HG03097 (cell line): ENCODE measurements at regions not wholly inside any gene's neighbourhood (a gene's known extent, or its start where the extent isn't known, plus 50 kb on each side); places are given as distances from the start of the nearest gene placed in this dataset.

ENCODE experiments used
- ATAC-seq: cut with Tn5 transposase; IDR thresholded peaks from one replicate; pipeline ENCODE4 v1.9.1; 2021; ENCODE audit not compliant: unreplicated experiment, low FRiP score

GRCh38 chr6:22078288-22078687, 218.5 kb downstream of the PRL start:
- no peak for ATAC-seq

DNA sequence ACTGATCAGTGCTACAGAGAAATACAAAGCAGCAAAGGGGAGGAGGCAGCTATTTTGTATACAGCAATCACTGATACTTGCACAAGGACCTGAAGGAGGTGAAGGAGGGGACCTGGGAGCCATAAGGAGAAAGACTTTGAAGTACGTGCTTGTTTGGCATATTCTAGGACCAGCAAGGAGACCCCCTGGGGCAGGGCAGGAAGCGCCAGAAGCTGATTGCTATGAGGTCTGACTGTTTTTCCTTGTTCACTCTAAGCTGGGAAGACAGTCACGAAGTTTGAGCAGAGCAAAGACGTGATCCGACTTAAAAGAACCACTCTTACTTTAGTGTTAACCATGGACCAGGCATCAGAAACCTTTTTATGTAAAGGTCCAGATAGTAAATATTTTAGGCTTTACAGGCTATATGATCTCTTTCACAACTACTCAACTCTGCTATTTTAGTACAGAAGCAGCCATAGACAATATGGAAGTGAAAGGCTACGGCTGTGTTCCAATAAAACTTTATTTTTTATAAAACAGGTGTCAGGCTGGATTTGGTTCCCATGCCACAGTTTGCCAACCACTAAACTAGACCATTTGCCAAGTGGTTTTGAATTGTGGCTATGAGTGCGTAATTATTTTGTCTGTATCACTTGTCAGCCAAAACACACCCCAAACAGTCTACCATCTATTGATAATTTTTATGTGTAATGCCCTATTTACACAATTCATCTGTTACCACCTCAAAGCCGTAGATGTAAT, 217.9 kb downstream of the PRL start:
- no peak for ATAC-seq

DNA sequence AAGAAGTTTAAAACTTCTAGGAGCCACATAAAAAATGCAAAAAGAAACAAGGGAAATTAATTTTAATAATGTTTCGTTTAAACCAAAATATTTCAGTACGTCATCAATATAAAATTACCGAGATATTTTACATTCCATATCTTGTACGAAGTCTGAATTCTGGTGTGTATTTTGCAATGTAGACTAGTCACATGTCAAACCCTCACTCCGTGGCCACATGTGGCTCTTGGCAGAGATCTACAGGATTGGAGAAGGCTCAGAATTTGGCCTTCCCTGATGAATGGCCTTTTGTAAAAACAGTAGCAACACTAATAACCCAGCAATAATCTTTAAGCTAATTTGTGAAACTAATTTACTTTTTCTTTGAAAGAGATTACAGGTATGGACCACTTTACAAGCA, 217.1 kb downstream of the PRL start:
- no peak for ATAC-seq

GRCh38 chr6:22081709-22082108, 215.1 kb downstream of the PRL start:
- no peak for ATAC-seq

GRCh38 chr6:22082218-22082617, 214.6 kb downstream of the PRL start:
- ATAC-seq: no peak

DNA sequence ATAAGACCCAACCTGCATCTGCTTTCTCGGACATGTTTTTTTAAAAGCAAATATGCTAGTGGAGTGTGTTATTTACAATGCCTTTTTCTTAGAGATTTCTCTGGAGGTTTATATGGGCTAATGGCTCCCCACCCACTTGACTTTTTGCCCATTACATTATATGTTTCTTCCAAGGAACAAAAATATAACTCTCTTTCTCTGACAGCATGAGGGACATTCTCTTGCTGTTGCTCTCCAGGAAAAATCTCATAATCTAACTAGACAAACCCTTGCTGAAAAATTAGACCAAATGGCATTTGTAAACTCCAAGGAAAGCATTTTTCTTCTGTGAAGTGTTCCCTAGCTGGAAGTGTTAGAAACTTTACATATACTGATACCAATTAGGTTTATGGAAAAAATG, 213.7 kb downstream of the PRL start:
- ATAC-seq: no peak

DNA sequence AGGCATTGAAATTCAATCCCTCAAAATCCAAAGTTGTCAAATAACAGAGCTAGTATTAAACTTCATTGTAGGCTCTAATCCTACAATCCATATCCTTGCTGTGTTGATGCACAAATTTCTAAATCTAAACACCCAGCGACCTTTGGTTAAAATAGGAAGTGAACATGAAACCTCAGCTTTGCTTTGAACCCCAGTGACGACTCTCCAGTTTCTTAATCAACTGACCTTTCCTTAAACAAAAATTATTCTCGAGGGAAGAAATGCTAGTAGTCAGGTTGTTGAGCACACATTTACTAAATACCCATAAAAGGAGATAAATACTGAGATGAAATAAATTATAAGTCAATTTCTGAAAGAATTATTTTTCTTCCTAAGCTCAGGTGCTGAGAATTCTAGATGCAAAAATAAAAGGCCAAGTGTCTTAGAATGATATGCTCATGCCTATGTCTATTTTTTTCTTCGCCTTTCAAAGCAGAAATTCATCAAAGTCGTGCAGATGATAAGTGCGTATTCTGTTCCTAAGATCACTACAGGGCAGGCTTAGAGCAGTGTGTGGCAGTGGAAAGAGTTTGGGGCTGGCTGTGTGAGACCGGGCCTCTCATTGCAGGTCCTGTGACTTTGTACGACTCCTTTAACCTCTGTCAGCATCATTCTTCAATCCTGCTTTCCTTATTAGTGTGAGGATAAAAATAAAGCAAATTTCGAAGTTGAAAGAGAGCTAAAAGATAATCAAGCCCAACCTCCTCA, 208.7 kb downstream of the PRL start:
- no peak for ATAC-seq

DNA sequence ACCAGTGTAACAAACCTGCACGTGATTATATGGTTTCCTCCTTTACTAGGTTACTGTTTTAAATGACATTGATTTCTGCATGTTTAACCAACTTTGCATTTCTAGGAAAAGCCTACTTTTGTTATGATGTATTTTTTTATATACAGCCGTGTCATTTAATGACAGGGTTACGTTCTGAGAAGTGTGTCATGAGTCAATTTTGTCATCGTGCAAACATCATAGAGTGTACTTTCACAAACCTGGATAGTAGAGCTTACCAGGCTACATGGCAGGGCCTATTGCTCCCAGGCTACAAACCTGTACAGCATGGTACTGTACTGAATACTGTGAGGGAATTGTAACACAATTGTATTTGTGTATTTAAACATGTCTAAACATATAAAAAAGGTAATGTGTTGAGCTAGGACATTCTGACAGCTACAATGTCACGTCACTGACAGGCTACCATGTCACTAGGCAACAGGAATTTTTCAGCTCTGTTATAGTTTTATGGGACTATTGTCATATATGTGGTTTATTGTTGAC, 205.3 kb downstream of the PRL start:
- no peak for ATAC-seq

DNA sequence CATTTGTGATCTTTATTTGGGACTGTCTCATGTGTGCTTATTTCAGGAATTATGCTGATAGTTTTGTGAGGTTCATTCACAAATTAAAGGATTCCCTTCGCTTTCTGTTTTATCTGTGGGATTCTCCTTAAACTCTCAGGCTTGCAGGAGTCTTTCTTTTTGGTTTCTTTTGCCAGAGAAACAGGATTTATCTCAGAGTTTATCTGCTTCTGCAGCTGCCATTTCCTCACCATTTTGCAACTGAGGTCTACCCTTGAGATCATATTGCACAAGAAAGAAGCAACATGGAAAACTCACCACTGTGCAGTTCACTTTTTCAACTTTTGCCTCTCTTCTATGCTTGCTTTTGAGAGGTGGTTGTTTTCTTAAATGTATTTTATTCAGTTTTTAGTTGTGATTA, 201.0 kb downstream of the PRL start:
- no peak for ATAC-seq

DNA sequence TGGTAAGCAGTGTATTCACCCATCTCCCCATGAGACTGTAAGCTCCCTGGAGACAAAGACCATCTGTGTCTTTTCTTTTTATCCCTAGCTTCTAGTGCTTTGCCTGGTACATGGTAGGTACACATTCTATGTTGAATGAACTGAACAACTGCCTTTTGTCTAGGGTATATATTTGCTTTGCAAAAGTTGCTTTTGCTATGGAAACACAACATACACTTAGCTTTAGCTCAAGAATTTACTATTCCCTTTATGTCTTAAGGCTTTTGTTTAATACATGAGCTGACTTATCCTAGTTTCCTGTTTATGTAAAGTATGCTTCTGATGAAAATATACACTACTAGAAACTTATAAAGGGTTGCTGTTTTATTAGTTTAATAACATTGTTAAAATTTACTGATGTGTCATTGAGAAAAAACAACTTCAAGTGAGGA, 198.2 kb downstream of the PRL start:
- ATAC-seq: no peak

GRCh38 chr6:22099231-22099630, 197.6 kb downstream of the PRL start:
- ATAC-seq: no peak

GRCh38 chr6:22099923-22100322, 196.9 kb downstream of the PRL start:
- ATAC-seq: no peak

DNA sequence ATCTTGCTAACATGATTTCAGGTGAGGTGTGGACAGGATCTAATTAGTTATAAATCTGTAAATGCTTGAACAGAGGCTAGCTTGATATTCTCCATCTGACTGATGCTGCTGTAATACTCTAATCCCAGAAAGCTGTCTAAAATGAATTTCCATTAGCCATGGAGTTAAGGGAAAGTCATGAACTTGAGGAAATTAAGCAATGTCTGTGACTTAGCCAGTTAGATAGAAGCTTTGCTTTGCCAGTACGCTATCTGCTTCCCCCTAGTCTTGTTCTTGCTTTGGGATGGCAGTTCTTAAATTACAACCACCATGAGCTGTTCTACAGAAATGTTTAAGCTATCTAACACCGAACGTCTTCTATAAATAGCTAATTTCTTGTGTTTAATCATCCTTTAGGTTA, 195.7 kb downstream of the PRL start:
- ATAC-seq: no peak

- peak; percentile 89 for ATAC-seq
Observed at GRCh38 chr6:22102671-22103070, 194.2 kb downstream of the PRL start.

DNA sequence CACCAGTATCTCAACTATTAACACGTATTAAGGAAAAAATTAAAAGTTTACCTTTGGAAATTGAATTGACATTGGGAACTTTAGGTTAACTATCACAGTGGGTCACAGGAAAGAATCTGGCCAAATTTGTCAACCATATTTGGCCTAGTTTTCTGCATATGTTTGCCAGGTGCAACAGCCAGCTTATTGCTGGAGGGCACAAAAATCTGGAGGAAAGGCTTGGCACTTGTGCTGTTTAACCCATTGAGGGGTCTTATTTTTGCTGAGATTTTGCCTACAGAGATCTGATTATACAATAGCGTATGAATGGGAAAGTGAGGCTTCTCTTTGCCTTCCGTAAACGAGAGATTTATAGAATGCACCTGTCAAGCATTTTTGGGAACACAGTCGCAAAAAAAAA, 190.4 kb downstream of the PRL start:
- ATAC-seq: no peak

DNA sequence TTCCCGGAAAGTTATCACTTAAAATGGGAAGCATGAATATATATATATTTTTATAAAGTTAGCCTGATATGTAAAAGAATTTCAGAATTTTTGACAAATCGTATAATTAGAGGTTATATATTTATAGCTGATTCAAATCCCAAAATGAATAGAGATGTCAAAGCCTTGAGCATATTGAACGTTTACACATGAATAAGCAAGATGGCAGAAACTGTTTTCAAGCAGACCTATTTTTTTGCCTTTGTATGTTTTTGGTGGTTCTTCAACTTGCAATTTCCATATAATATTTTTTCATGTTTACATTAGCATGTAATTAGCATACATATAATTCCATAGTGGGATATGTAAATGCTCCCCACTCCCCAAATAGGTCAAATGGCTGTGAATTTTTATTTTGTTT, 189.9 kb downstream of the PRL start:
- no peak for ATAC-seq

DNA sequence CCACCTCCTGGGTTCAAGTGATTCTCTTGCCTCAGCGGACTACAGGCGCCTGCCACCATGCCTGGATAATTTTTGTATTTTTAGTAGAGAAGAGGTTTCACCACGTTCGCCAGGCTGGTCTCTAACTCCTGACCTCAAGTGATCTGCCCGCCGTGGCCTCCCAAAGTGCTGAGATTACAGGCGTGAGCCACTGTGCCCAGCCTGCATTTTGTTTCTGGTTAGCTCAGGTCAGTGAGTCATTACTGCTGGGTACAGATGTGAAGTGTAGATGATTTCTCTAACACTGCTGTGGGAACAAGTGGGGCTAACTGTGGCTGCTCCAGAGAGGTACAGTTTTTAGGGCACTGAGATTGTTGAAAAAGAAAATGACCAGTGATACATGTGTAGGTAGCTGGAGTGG, 188.6 kb downstream of the PRL start:
- ATAC-seq: no peak

GRCh38 chr6:22110061-22110460, 186.8 kb downstream of the PRL start:
- no peak for ATAC-seq

- ATAC-seq: no peak
Observed at GRCh38 chr6:22112461-22112860, 184.4 kb downstream of the PRL start.

DNA sequence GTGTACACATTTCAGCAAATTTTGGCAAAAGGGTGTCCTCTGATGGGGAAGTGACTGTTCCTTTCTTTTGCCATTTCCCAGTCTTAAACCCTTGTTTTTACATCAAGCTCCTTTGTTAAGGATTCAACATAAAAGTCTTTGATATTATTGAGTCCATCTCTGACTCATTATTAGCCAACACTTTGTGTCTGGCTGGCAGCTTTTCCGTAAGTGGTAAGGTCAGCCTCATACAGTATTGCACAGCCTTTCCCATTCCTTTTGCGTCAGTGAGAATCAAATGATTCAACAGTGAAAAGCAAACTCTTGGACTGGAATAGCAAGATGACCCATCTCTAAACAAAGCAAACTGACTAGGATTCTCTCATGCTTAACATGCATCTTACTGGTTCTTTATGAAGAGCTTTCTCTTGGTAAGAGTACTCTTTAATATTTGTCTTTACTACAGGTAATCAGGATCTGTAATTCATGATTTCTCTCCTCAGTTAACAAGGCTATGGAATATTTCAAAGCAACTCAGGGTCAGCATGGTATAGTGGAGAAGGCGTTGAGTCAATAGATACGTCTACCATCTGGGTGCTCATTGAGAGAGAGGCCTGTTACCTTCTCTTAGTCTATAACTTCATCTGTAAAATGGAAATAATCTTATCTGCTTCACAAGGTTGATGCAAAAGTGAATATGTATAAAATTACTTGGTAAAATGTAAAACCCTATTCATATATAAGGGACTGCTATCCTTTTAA, 183.6 kb downstream of the PRL start:
- ATAC-seq: no peak

DNA sequence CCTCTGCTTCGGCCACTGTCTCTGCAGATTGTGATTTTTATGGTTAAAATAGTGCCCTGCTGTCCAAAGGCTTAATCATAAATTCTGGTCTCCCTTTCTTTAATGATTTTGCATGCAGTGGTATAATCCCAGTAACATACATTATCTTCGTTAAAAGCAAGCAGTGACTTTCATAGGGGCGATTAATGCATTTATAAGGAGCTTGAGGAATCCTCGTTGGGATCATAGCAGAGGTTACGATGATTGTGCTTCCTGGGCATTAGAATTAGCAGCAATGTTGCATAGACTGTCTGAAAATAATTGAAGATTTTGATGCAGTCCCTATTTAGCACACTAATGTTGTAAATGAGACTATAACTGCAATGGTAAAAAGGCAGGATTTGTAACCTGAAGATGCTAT, 181.3 kb downstream of the PRL start:
- ATAC-seq: no peak
